ENCODE measurements at regions not wholly inside any gene's neighbourhood (a gene's known extent, or its start where the extent isn't known, plus 50 kb on each side); places are given as distances from the start of the nearest gene placed in this dataset.
"Not testable (repeated sequence)": the region's sequence is repeated elsewhere in the genome, so short reads cannot be mapped to it uniquely, and the experiment has no call there.

- H3K23ac ChIP-seq (ENCODE audit: low read length), result no peak overlapping the region
- WGBS (ENCODE audit: extremely low coverage, insufficient coverage, insufficient read length), result no CpG with 5 or more reads among the region's 1 CpG
- H3K4ac ChIP-seq (ENCODE audit: low read depth, low read length), result no peak overlapping the region
- H3K79me1 ChIP-seq (ENCODE audit: low read length), result no peaks in the 10 kb centered on the region
- no peaks in the 10 kb centered on the region for H3K79me2 ChIP-seq (ENCODE audit: control insufficient read depth, insufficient read depth, low read length, poor library complexity)
- no peak overlapping the region for H3K27ac ChIP-seq (ENCODE audit: low read depth, low read length)
- no peak for DNase-seq
- H3K9ac ChIP-seq (ENCODE audit: low read length), result no peak overlapping the region
- no peak overlapping the region for H3K4me2 ChIP-seq (ENCODE audit: low read length)
- H3K4me3 ChIP-seq (ENCODE audit: low read depth, low read length), result no peak overlapping the region
- H3K4me1 ChIP-seq (ENCODE audit: control insufficient read depth in 1 of 2, insufficient read depth in 2 of 2, low read length in 2 of 2), result peaks cover 0 to 3% of the 10 kb centered on the region in 2 experiments
- no peak overlapping the region for H2AFZ ChIP-seq (ENCODE audit: insufficient read depth, low read length, poor library complexity)
- no peak overlapping the region for H4K91ac ChIP-seq (ENCODE audit: low read depth, low read length)
- no peak overlapping the region for H4K8ac ChIP-seq (ENCODE audit: low read depth, low read length)
- no peak overlapping the region for H2BK5ac ChIP-seq (ENCODE audit: low read depth, low read length, poor library complexity)
- H3K18ac ChIP-seq (ENCODE audit: low read length), result no peak overlapping the region
- no peak overlapping the region for H2BK120ac ChIP-seq (ENCODE audit: insufficient read depth, low read length, poor library complexity)
- H3K36me3 ChIP-seq (ENCODE audit: control insufficient read depth in 1 of 2, insufficient read depth in 2 of 2, low read length in 2 of 2), result no peaks in the 10 kb centered on the region
- H3K27me3 ChIP-seq (ENCODE audit: insufficient read depth, low read length), result no peaks in the 10 kb centered on the region
- H3K14ac ChIP-seq (ENCODE audit: low read length), result no peak overlapping the region
- H4K12ac ChIP-seq (ENCODE audit: low read depth, low read length), result no peak overlapping the region
- peaks cover 15% of the 10 kb centered on the region for H3K9me3 ChIP-seq (ENCODE audit: insufficient read depth, low read depth, low read length)
- no peak overlapping the region for H2BK12ac ChIP-seq (ENCODE audit: low read length)
- no peak overlapping the region for H2AK5ac ChIP-seq (ENCODE audit: low read length)
These were observed 134.2 kb downstream of the TMEM30B start for GRCh38 chr14:61146899-61147298.

GRCh38 chr14:61145903-61146481 is 135.1 kb downstream of the TMEM30B start:
- Histone ChIP-seq H2AK5ac (ENCODE audit: low read length) (no peak overlapping the region), H3K14ac (ENCODE audit: low read length) (no peak overlapping the region), H3K79me1 (ENCODE audit: low read length) (no peaks in the 10 kb centered on the region), H2BK120ac (ENCODE audit: insufficient read depth, low read length, poor library complexity) (no peak overlapping the region), H3K4me2 (ENCODE audit: low read length) (no peak overlapping the region), H3K4me1 (ENCODE audit: control insufficient read depth in 1 of 2, insufficient read depth in 2 of 2, low read length in 2 of 2) (peaks cover 0 to 3% of the 10 kb centered on the region in 2 experiments), H3K9me3 (ENCODE audit: insufficient read depth, low read depth, low read length) (peaks cover 16% of the 10 kb centered on the region), H4K8ac (ENCODE audit: low read depth, low read length) (no peak overlapping the region), H3K79me2 (ENCODE audit: control insufficient read depth, insufficient read depth, low read length, poor library complexity) (no peaks in the 10 kb centered on the region), H3K18ac (ENCODE audit: low read length) (no peak overlapping the region), H4K12ac (ENCODE audit: low read depth, low read length) (no peak overlapping the region), H2BK5ac (ENCODE audit: low read depth, low read length, poor library complexity) (no peak overlapping the region), H3K9ac (ENCODE audit: low read length) (no peak overlapping the region), H2AFZ (ENCODE audit: insufficient read depth, low read length, poor library complexity) (no peak overlapping the region), H3K23ac (ENCODE audit: low read length) (no peak overlapping the region), H3K27me3 (ENCODE audit: insufficient read depth, low read length) (no peaks in the 10 kb centered on the region), H2BK12ac (ENCODE audit: low read length) (no peak overlapping the region), H4K91ac (ENCODE audit: low read depth, low read length) (no peak overlapping the region), H3K27ac (ENCODE audit: low read depth, low read length) (no peak overlapping the region), H3K4ac (ENCODE audit: low read depth, low read length) (no peak overlapping the region), H3K4me3 (ENCODE audit: low read depth, low read length) (peak overlapping the region; percentile 37), H3K36me3 (ENCODE audit: control insufficient read depth in 1 of 2, insufficient read depth in 2 of 2, low read length in 2 of 2) (no peaks in the 10 kb centered on the region)
- no CpG with 5 or more reads among the region's 7 CpGs for WGBS (ENCODE audit: extremely low coverage, insufficient coverage, insufficient read length)
- DNase-seq, result peak in 1 of 2 donors; percentile 7

- WGBS (ENCODE audit: extremely low coverage, insufficient coverage, insufficient read length), result no CpG with 5 or more reads among the region's 8 CpGs
- Histone ChIP-seq H3K9ac (ENCODE audit: low read length) (no peak overlapping the region), H3K27me3 (ENCODE audit: insufficient read depth, low read length) (no peaks in the 10 kb centered on the region), H3K23ac (ENCODE audit: low read length) (no peak overlapping the region), H4K12ac (ENCODE audit: low read depth, low read length) (no peak overlapping the region), H2AFZ (ENCODE audit: insufficient read depth, low read length, poor library complexity) (no peak overlapping the region), H4K8ac (ENCODE audit: low read depth, low read length) (no peak overlapping the region), H3K27ac (ENCODE audit: low read depth, low read length) (no peak overlapping the region), H3K9me3 (ENCODE audit: insufficient read depth, low read depth, low read length) (peaks cover 19% of the 10 kb centered on the region), H3K4me1 (ENCODE audit: control insufficient read depth in 1 of 2, insufficient read depth in 2 of 2, low read length in 2 of 2) (peaks cover 0 to 3% of the 10 kb centered on the region in 2 experiments), H3K14ac (ENCODE audit: low read length) (no peak overlapping the region), H3K36me3 (ENCODE audit: control insufficient read depth in 1 of 2, insufficient read depth in 2 of 2, low read length in 2 of 2) (no peaks in the 10 kb centered on the region), H2AK5ac (ENCODE audit: low read length) (no peak overlapping the region), H2BK12ac (ENCODE audit: low read length) (no peak overlapping the region), H2BK120ac (ENCODE audit: insufficient read depth, low read length, poor library complexity) (no peak overlapping the region), H3K79me2 (ENCODE audit: control insufficient read depth, insufficient read depth, low read length, poor library complexity) (no peaks in the 10 kb centered on the region), H3K4ac (ENCODE audit: low read depth, low read length) (no peak overlapping the region), H4K91ac (ENCODE audit: low read depth, low read length) (no peak overlapping the region), H3K4me3 (ENCODE audit: low read depth, low read length) (no peak overlapping the region), H3K18ac (ENCODE audit: low read length) (no peak overlapping the region), H2BK5ac (ENCODE audit: low read depth, low read length, poor library complexity) (no peak overlapping the region), H3K4me2 (ENCODE audit: low read length) (no peak overlapping the region), H3K79me1 (ENCODE audit: low read length) (no peaks in the 10 kb centered on the region)
- no peak for DNase-seq
These were observed 135.9 kb downstream of the TMEM30B start for GRCh38 chr14:61145034-61145902.

GRCh38 chr14:61144117-61145033 is 136.8 kb downstream of the TMEM30B start:
- H3K9me3 ChIP-seq (ENCODE audit: insufficient read depth, low read depth, low read length), result peaks cover 19% of the 10 kb centered on the region
- not testable (repeated sequence) for H2AK5ac ChIP-seq (ENCODE audit: low read length); H3K4me2 ChIP-seq (ENCODE audit: low read length); H4K91ac ChIP-seq (ENCODE audit: low read depth, low read length); H2BK5ac ChIP-seq (ENCODE audit: low read depth, low read length, poor library complexity); H3K18ac ChIP-seq (ENCODE audit: low read length); H3K9ac ChIP-seq (ENCODE audit: low read length); H4K8ac ChIP-seq (ENCODE audit: low read depth, low read length); H3K23ac ChIP-seq (ENCODE audit: low read length); H4K12ac ChIP-seq (ENCODE audit: low read depth, low read length); H3K27ac ChIP-seq (ENCODE audit: low read depth, low read length); H2BK12ac ChIP-seq (ENCODE audit: low read length); H3K79me2 ChIP-seq (ENCODE audit: control insufficient read depth, insufficient read depth, low read length, poor library complexity); H3K14ac ChIP-seq (ENCODE audit: low read length); H3K4me3 ChIP-seq (ENCODE audit: low read depth, low read length); H2AFZ ChIP-seq (ENCODE audit: insufficient read depth, low read length, poor library complexity); H3K36me3 ChIP-seq (ENCODE audit: control insufficient read depth in 1 of 2, insufficient read depth in 2 of 2, low read length in 2 of 2); H3K27me3 ChIP-seq (ENCODE audit: insufficient read depth, low read length); H2BK120ac ChIP-seq (ENCODE audit: insufficient read depth, low read length, poor library complexity); DNase-seq; H3K4me1 ChIP-seq (ENCODE audit: control insufficient read depth in 1 of 2, insufficient read depth in 2 of 2, low read length in 2 of 2); H3K4ac ChIP-seq (ENCODE audit: low read depth, low read length); H3K79me1 ChIP-seq (ENCODE audit: low read length)
- no CpG with 5 or more reads among the region's 7 CpGs for WGBS (ENCODE audit: extremely low coverage, insufficient coverage, insufficient read length)

Data from trophoblast cell (in vitro differentiated cells and primary cell).